H9 (cell line): ENCODE measurements at regions not wholly inside any gene's neighbourhood (a gene's known extent, or its start where the extent isn't known, plus 50 kb on each side); places are given as distances from the start of the nearest gene placed in this dataset.

Experiments
- DNase-seq: peaks from one replicate; pipeline ENCODE4 v3.0.0-alpha.2; 2017
- H2AFZ ChIP-seq: one replicate; pipeline ENCODE4 v1.6.1; 2013; ENCODE audit warnings: mild to moderate bottlenecking, low read length, control low read depth, moderate library complexity
- H2AK5ac ChIP-seq: 2 replicates; pipeline ENCODE4 v1.6.1; 2013; ENCODE audit warnings: low read length, control low read depth, mixed read lengths; ENCODE audit not compliant: insufficient read length
- H2BK120ac ChIP-seq: one replicate; pipeline ENCODE4 v1.6.1; 2013; ENCODE audit warnings: low read depth, mild to moderate bottlenecking, low read length, control low read depth, inconsistent platforms; ENCODE audit not compliant: poor library complexity, severe bottlenecking
- H2BK12ac ChIP-seq: 2 replicates; pipeline ENCODE4 v1.6.1; 2013; ENCODE audit warnings: low read length, control low read depth, mixed read lengths, low read depth; ENCODE audit not compliant: insufficient read length
- H2BK15ac ChIP-seq: 2 replicates; pipeline ENCODE4 v1.6.1; 2013; ENCODE audit warnings: low read depth, low read length, control low read depth
- H2BK20ac ChIP-seq: one replicate; pipeline ENCODE4 v1.6.1; 2013; ENCODE audit warnings: low read depth, mild to moderate bottlenecking, low read length, control low read depth, inconsistent platforms; ENCODE audit not compliant: poor library complexity, severe bottlenecking
- H2BK5ac ChIP-seq: 2 replicates; pipeline ENCODE4 v1.6.1; 2013; ENCODE audit warnings: low read length, control low read depth, mixed read lengths; ENCODE audit not compliant: insufficient read length
- H3K14ac ChIP-seq: 2 replicates; pipeline ENCODE4 v1.6.1; 2013; ENCODE audit warnings: low read length, control low read depth; ENCODE audit not compliant: insufficient read depth
- H3K18ac ChIP-seq: 2 replicates; pipeline ENCODE4 v1.6.1; 2013; ENCODE audit warnings: low read depth, mild to moderate bottlenecking, mixed read lengths, low read length, control low read depth; ENCODE audit not compliant: insufficient read length
- H3K23ac ChIP-seq: 2 replicates; pipeline ENCODE4 v1.6.1; 2013; ENCODE audit warnings: low read length, control low read depth, mixed read lengths, low read depth; ENCODE audit not compliant: insufficient read length
- H3K23me2 ChIP-seq: 2 replicates; pipeline ENCODE4 v1.6.1; 2013; ENCODE audit warnings: low read depth, mild to moderate bottlenecking, mixed read lengths, low read length, control low read depth; ENCODE audit not compliant: insufficient read length, poor library complexity, severe bottlenecking
- H3K27ac ChIP-seq: 2 replicates; pipeline ENCODE4 v1.5.1; 2013; ENCODE audit warnings: low read length, control low read depth, mixed read lengths, low read depth; ENCODE audit not compliant: insufficient read length
- H3K27me3 ChIP-seq: 2 replicates; pipeline ENCODE4 v1.6.1; 2013; ENCODE audit warnings: low read length, control low read depth, inconsistent platforms; ENCODE audit not compliant: insufficient read depth
- H3K4ac ChIP-seq: 2 replicates; pipeline ENCODE4 v1.6.1; 2013; ENCODE audit warnings: low read depth, mild to moderate bottlenecking, control low read depth, inconsistent platforms, low read length, moderate library complexity
- H3K4me1 ChIP-seq: 2 replicates; pipeline ENCODE4 v1.6.1; 2013; ENCODE audit warnings: low read length, control low read depth, inconsistent platforms; ENCODE audit not compliant: insufficient read depth
- H3K4me2 ChIP-seq: 2 replicates; pipeline ENCODE4 v1.6.1; 2013; ENCODE audit warnings: low read length, control low read depth, mixed read lengths; ENCODE audit not compliant: insufficient read length, insufficient read depth
- H3K56ac ChIP-seq: 2 replicates; pipeline ENCODE4 v1.6.1; 2013; ENCODE audit warnings: low read depth, mild to moderate bottlenecking, mixed read lengths, low read length, control low read depth; ENCODE audit not compliant: insufficient read length
- H3K79me1 ChIP-seq: 2 replicates; pipeline ENCODE4 v1.6.1; 2013; ENCODE audit warnings: low read depth, mild to moderate bottlenecking, moderate library complexity, low read length, control low read depth, inconsistent platforms; ENCODE audit not compliant: insufficient read depth, poor library complexity, severe bottlenecking
- H3K79me2 ChIP-seq: 2 replicates; pipeline ENCODE4 v1.6.1; 2013; ENCODE audit warnings: low read length, control low read depth, inconsistent platforms; ENCODE audit not compliant: insufficient read depth
- H3K9ac ChIP-seq: 2 replicates; pipeline ENCODE4 v1.6.1; 2013; ENCODE audit warnings: low read length, control low read depth, mixed read lengths; ENCODE audit not compliant: insufficient read length; ENCODE audit errors: extremely low read depth
- H3K9me3 ChIP-seq: one replicate; pipeline ENCODE4 v1.6.1; 2013; ENCODE audit warnings: low read depth, low read length, inconsistent platforms; ENCODE audit not compliant: control insufficient read depth
- H3T11ph ChIP-seq: one replicate; pipeline ENCODE4 v1.6.1; 2013; ENCODE audit warnings: mild to moderate bottlenecking, low read length, control low read depth, inconsistent platforms
- H4K20me1 ChIP-seq: one replicate; pipeline ENCODE4 v1.6.1; 2013; ENCODE audit not compliant: control insufficient read depth, insufficient read length, insufficient read depth
- H4K5ac ChIP-seq: 2 replicates; pipeline ENCODE4 v1.6.1; 2013; ENCODE audit warnings: low read depth, mild to moderate bottlenecking, mixed read lengths, low read length, control low read depth; ENCODE audit not compliant: insufficient read length
- H4K8ac ChIP-seq: replicated peaks from 2 replicates; pipeline ENCODE4 v1.6.1; 2013; ENCODE audit warnings: low read length, control low read depth, mixed read lengths, low read depth; ENCODE audit not compliant: insufficient read length
- H4K91ac ChIP-seq: 2 replicates; pipeline ENCODE4 v1.6.1; 2013; ENCODE audit warnings: low read depth, mild to moderate bottlenecking, moderate library complexity, mixed read lengths, low read length, control low read depth; ENCODE audit not compliant: insufficient read length
- H3K27ac Mint-ChIP-seq, 3 experiments: 2 replicates in 2 of 3; 3 replicates in 1 of 3; pipeline ENCODE4 v1.8.0; 2020 to 2021; ENCODE audit warnings: mixed read lengths in 3 of 3, mild to moderate bottlenecking in 1 of 3, moderate library complexity in 1 of 3
- H3K27me3 Mint-ChIP-seq: 2 replicates; pipeline ENCODE4 v1.8.0; 2021; ENCODE audit warnings: low read depth, mild to moderate bottlenecking, moderate library complexity, mixed read lengths
- H3K36me3 Mint-ChIP-seq, 3 experiments: 2 replicates in 2 of 3; 3 replicates in 1 of 3; pipeline ENCODE4 v1.8.0; 2020 to 2021; ENCODE audit warnings: low read depth in 3 of 3, mixed read lengths in 3 of 3; ENCODE audit not compliant: insufficient read depth in 1 of 3
- H3K4me1 Mint-ChIP-seq, 2 experiments: 2 replicates each; pipeline ENCODE4 v1.8.0; 2020; ENCODE audit warnings: mixed read lengths in 2 of 2
- H3K4me3 Mint-ChIP-seq, 2 experiments: 2 replicates in 1 of 2; 3 replicates in 1 of 2; pipeline ENCODE4 v1.8.0; 2020 to 2021; ENCODE audit warnings: mild to moderate bottlenecking in 2 of 2, mixed read lengths in 2 of 2, moderate library complexity in 1 of 2
- H3K9me3 Mint-ChIP-seq, 2 experiments: 2 replicates in 1 of 2; 3 replicates in 1 of 2; pipeline ENCODE4 v1.8.0; 2020; ENCODE audit warnings: mild to moderate bottlenecking in 2 of 2, mixed read lengths in 2 of 2, moderate library complexity in 1 of 2
- CTCF ChIP-seq: fragments of 200-600 bp; sonication (generic); conservative IDR thresholded peaks from 3 replicates; pipeline ENCODE4 v1.8.0; 2021; ENCODE audit warnings: antibody characterized with exemption, mild to moderate bottlenecking
- WGBS: extraction: QIAGEN DNeasy Blood & Tissue Kit; methylation state at CpG from one replicate; pipeline ENCODE4 v1.1.7; 2013; ENCODE audit warnings: missing lambda C conversion rate, low lambda C conversion rate, mixed read lengths; ENCODE audit not compliant: insufficient read length; ENCODE audit errors: extremely low coverage; 5-methylcytosine and 5-hydroxymethylcytosine counted together

DNA sequence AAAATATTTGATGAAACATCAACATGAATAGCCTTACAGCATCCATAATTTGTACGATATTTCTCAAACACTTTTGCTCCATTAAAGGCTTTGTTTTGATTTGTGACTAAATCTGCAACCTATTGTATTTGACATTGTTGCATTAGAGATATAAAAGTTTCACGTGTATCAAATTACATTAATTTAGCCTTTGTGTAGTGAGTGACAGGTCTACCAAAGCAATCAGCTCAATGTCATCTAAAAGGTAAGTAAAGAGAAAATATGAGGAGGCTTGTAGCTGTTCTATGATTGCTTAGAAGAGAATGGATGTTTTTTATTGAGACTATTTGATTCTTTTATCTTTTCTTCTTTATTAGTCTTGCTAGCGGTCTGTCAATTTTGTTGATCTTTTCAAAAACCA, 430.2 kb downstream of the GALR1 start:
- H2AK5ac ChIP-seq = no peak overlapping the region
- H3K4ac ChIP-seq = no peak overlapping the region
- DNase-seq = no peak
- H3K23ac ChIP-seq = no peak overlapping the region
- no peak overlapping the region for H2BK15ac ChIP-seq
- no peak overlapping the region for H4K5ac ChIP-seq
- no peak overlapping the region for H3K9ac ChIP-seq
- no peaks in the 10 kb centered on the region for H3K27me3 Mint-ChIP-seq
- no peak overlapping the region for H4K91ac ChIP-seq
- no peak overlapping the region for H2BK20ac ChIP-seq
- H2BK12ac ChIP-seq = no peak overlapping the region
- TF ChIP-seq CTCF = no peak
- H3K27me3 ChIP-seq = no peaks in the 10 kb centered on the region
- H3T11ph ChIP-seq = no peak overlapping the region
- H3K14ac ChIP-seq = no peak overlapping the region
- no peaks in the 10 kb centered on the region for H3K79me2 ChIP-seq
- H3K27ac ChIP-seq = no peak overlapping the region
- H3K23me2 ChIP-seq = no peaks in the 10 kb centered on the region
- no peaks in the 10 kb centered on the region for H3K9me3 Mint-ChIP-seq
- H3K4me1 Mint-ChIP-seq = peaks cover 9 to 10% of the 10 kb centered on the region in 2 experiments
- H3K27ac Mint-ChIP-seq = no peak overlapping the region
- H3K9me3 ChIP-seq = no peaks in the 10 kb centered on the region
- H2AFZ ChIP-seq = no peak overlapping the region
- H2BK120ac ChIP-seq = no peak overlapping the region
- H4K20me1 ChIP-seq = no peaks in the 10 kb centered on the region
- no peak overlapping the region for H2BK5ac ChIP-seq
- H3K79me1 ChIP-seq = no peaks in the 10 kb centered on the region
- H4K8ac ChIP-seq = no peak overlapping the region
- H3K4me3 Mint-ChIP-seq = no peak overlapping the region
- no CpG with 5 or more reads among the region's 3 CpGs for WGBS
- H3K36me3 Mint-ChIP-seq = peaks cover 0 to 3% (median 0%) of the 10 kb centered on the region in 3 experiments; a peak in 1 of 7 replicates
- no peak overlapping the region for H3K4me2 ChIP-seq
- H3K56ac ChIP-seq = no peak overlapping the region
- H3K4me1 ChIP-seq = peaks cover 3% of the 10 kb centered on the region; the same call in 1 of the 2 replicates
- no peak overlapping the region for H3K18ac ChIP-seq
